ENCODE measurements at regions not wholly inside any gene's neighbourhood (a gene's known extent, or its start where the extent isn't known, plus 50 kb on each side); places are given as distances from the start of the nearest gene placed in this dataset.

DNA sequence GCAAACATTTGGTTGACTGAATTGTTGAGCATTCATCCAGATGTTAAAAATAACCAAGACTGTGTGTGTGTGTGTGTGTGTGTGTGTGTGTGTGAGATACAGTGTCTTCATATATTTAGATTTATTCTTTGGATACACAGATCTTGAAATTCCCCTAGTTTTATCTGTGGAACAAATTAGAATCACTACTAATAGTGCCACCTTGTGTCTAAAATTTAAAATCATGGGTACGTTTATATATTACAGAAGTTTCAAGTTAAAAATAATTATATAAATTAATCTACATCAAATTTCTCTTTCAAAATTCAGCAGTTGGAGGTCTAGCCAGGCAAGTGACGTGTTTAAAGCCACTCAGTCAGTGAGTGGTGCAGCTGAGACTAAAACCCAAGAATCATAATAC, 1566.2 kb upstream of the TENM4 start:
- TF ChIP-seq, protein P1, sequence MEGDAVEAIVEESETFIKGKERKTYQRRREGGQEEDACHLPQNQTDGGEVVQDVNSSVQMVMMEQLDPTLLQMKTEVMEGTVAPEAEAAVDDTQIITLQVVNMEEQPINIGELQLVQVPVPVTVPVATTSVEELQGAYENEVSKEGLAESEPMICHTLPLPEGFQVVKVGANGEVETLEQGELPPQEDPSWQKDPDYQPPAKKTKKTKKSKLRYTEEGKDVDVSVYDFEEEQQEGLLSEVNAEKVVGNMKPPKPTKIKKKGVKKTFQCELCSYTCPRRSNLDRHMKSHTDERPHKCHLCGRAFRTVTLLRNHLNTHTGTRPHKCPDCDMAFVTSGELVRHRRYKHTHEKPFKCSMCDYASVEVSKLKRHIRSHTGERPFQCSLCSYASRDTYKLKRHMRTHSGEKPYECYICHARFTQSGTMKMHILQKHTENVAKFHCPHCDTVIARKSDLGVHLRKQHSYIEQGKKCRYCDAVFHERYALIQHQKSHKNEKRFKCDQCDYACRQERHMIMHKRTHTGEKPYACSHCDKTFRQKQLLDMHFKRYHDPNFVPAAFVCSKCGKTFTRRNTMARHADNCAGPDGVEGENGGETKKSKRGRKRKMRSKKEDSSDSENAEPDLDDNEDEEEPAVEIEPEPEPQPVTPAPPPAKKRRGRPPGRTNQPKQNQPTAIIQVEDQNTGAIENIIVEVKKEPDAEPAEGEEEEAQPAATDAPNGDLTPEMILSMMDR (IDR thresholded peaks at IDR 0.05) = peak; percentile 43
- no peak for TF ChIP-seq ZFX (IDR thresholded peaks at IDR 0.05; ENCODE audit: borderline replicate concordance)
- no peak overlapping the region for H3K27ac ChIP-seq

DNA sequence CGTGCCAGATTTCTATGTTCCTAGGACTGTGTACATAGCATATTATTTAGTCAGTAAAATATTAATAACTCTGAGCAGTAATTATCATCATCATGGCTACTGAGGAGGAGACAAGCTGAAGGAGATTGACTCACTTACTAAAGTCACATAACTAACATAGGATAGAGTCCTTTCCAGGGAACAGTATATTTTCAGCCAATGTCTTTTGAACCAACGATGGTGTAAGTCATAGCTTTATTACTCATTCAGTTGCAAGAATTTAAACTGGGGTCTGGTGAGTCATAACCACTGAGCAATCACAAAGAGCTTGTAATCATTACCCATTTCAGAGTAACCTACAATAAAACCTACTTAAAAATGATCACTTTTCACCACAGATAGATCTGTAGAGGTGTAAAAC, 1564.8 kb upstream of the TENM4 start:
- no peak overlapping the region for H3K27ac ChIP-seq
- TF ChIP-seq, protein P1 (IDR thresholded peaks at IDR 0.05) = no peak
- TF ChIP-seq ZFX (IDR thresholded peaks at IDR 0.05; ENCODE audit: borderline replicate concordance) = no peak

DNA sequence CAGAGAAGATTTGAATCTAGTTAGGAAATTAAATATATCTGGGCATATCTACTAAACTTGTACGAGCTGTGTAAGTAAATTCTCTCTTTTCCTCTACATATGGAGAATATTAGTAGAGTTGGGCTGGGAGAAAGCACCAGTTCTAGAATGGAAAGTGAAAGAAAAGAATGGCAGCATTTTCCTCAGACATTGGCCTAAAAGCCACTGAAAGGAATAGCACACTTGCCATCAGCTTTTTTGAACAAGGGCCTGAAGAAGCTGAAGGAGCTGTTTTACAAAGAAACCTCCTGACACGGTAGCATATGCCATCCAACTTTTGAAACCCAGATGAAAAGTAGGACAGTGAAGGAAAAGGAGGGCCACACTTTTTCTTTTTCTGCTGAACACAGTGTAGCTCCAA, 1563.7 kb upstream of the TENM4 start:
- H3K27ac ChIP-seq = no peak overlapping the region
- TF ChIP-seq, protein P1 (IDR thresholded peaks at IDR 0.05) = no peak
- TF ChIP-seq ZFX (IDR thresholded peaks at IDR 0.05; ENCODE audit: borderline replicate concordance) = no peak

DNA sequence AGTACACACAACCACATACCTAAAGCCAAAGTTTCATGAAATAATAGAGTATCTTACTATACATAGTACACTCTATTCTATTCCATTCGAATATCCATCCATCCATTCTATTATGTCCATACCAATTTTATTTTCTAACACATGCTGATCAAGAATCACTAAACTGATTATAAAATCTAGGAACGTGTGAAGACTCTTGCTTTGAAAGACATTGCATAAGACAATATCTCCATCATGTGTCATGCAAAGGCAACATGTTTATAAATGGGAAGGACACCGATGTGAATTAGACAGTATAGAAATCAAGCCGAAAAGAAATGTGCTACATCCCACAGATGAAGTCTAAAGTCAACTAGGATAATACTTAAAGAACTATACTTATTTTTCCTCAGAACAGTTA, 1561.5 kb upstream of the TENM4 start:
- TF ChIP-seq ZFX (IDR thresholded peaks at IDR 0.05; ENCODE audit: borderline replicate concordance) = no peak
- TF ChIP-seq, protein P1 (IDR thresholded peaks at IDR 0.05) = no peak
- H3K27ac ChIP-seq = no peak overlapping the region

DNA sequence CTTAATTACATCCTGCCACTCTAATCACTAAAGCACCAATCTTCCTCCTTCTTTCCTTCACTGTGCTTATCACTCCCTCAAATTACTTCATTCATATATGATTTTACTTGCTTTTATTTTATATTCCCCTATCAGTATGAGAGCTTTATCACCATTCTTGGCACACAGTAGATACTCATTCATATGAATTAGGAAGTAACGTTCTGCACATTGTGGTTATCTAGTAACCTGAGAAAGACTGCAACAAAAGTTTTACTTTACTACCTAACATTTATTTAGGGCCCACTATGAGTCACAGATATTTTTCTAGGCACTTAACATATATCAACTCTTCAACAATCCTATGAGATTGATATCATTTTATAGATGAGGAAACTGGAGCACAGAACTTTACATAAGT, 1559.9 kb upstream of the TENM4 start:
- H3K27ac ChIP-seq = no peak overlapping the region
- TF ChIP-seq, protein P1 (IDR thresholded peaks at IDR 0.05) = no peak
- no peak for TF ChIP-seq ZFX (IDR thresholded peaks at IDR 0.05; ENCODE audit: borderline replicate concordance)

DNA sequence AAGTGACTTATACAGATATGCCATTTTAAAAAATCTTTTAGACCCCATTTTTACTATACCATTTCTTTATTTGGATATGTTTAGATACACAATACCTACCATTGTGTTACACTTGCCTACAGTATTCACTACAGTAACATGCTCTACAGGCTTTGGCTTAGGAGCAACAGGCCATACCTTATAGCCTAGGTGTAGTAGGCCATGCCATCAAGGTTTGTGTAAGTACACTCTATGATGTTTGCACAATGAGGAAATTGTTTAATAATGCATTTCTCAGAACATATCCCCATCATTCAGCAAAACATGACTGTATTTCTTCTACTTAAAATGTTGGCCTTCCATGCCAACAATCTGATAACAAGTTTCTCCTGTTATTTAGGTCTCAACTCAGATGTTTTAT, 1559.5 kb upstream of the TENM4 start:
- TF ChIP-seq, protein P1 (IDR thresholded peaks at IDR 0.05) = no peak
- no peak for TF ChIP-seq ZFX (IDR thresholded peaks at IDR 0.05; ENCODE audit: borderline replicate concordance)

DNA sequence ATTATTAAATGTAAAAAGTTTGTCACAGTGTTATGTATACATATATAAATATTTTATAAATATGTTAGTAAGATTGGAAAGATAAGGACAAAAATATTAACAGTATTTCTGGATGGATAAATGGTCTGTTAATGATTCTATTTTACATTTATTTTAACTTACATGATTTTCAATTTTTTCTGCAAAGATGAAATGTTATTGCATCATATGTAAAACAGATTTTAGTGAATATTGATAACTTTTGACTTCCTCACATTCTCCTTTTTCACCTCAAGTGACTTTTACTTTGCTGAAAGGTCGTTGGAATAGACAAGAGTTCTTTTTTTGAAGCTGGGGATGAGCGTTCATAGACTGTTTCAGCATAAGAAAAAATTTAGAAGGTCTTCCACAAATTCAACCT, 1554.7 kb upstream of the TENM4 start:
- no peak overlapping the region for H3K27ac ChIP-seq
- TF ChIP-seq, protein P1 (IDR thresholded peaks at IDR 0.05) = no peak
- TF ChIP-seq ZFX (IDR thresholded peaks at IDR 0.05; ENCODE audit: borderline replicate concordance) = no peak

More for the DNA sequence above, 1559.5 kb upstream of the TENM4 start:
- no peak overlapping the region for H3K27ac ChIP-seq
